IMR-90 (cell line): ENCODE measurements at regions not wholly inside any gene's neighbourhood (a gene's known extent, or its start where the extent isn't known, plus 50 kb on each side); places are given as distances from the start of the nearest gene placed in this dataset.

Experiments used
- ATAC-seq: fragments of 200-7000 bp; cut with Tn5 transposase; 2 replicates; pipeline ENCODE4 v1.9.1; 2020; ENCODE audit warnings: low read depth, mild to moderate bottlenecking, moderate library complexity
- BruUV-seq: library from RNA; stranded (reverse); fragments of 400-500 nt; replicated peaks from 2 replicates; lab custom pipeline; 2021; lab: Mats Ljungman, UMichigan
- CTCF ChIA-PET: fragments of 300-600 bp; formaldehyde crosslinking; extraction: SDS; loops from one replicate; lab custom pipeline; 2021; ENCODE audit warnings: antibody characterized with exemption; lab: Yijun Ruan, JAX
- POLR2A ChIA-PET: fragments of 300-600 bp; sonication (Branson Sonifier 250); formaldehyde crosslinking; loops from one replicate; lab custom pipeline; 2022; ENCODE audit warnings: antibody characterized with exemption; ENCODE audit not compliant: unreplicated experiment; lab: Charles Lee
- DNase-seq: peaks from one replicate; pipeline ENCODE4 v3.0.0; 2013
- H2AFZ ChIP-seq: replicated peaks from 2 replicates; pipeline ENCODE3; 2013; ENCODE audit warnings: low read length, mild to moderate bottlenecking; ENCODE audit not compliant: poor library complexity
- H2AK5ac ChIP-seq: 2 replicates; pipeline ENCODE4 v1.6.1; 2013; ENCODE audit warnings: low read depth, low read length, inconsistent platforms
- H2AK9ac ChIP-seq: replicated peaks from 2 replicates; pipeline ENCODE3; 2013; ENCODE audit warnings: mild to moderate bottlenecking, low read depth, low read length, moderate library complexity; ENCODE audit not compliant: poor library complexity
- H2BK120ac ChIP-seq: 2 replicates; pipeline ENCODE4 v1.6.1; 2013; ENCODE audit warnings: low read depth, low read length, inconsistent platforms
- H2BK15ac ChIP-seq: 3 replicates; pipeline ENCODE4 v1.6.1; 2013; ENCODE audit warnings: low read depth, low read length, inconsistent platforms
- H2BK20ac ChIP-seq: 2 replicates; pipeline ENCODE4 v1.6.1; 2013; ENCODE audit warnings: low read depth, mild to moderate bottlenecking, inconsistent platforms, low read length, moderate library complexity
- H2BK5ac ChIP-seq: 2 replicates; pipeline ENCODE4 v1.6.1; 2013; ENCODE audit warnings: mild to moderate bottlenecking, low read depth, low read length, inconsistent platforms; ENCODE audit not compliant: poor library complexity, severe bottlenecking
- H3K14ac ChIP-seq: replicated peaks from 2 replicates; pipeline ENCODE4 v1.6.1; 2013; ENCODE audit warnings: low read depth, low read length, inconsistent platforms
- H3K18ac ChIP-seq: 2 replicates; pipeline ENCODE4 v1.6.1; 2013; ENCODE audit warnings: low read depth, low read length, control low read depth
- H3K23ac ChIP-seq: 2 replicates; pipeline ENCODE4 v1.6.1; 2013; ENCODE audit warnings: low read depth, low read length, inconsistent platforms
- H3K27ac ChIP-seq: 2 replicates; pipeline ENCODE4 v1.5.1; 2013; ENCODE audit warnings: mild to moderate bottlenecking, control low read depth, low read length; ENCODE audit not compliant: insufficient read depth
- H3K27me3 ChIP-seq: 2 replicates; pipeline ENCODE4 v1.6.1; 2013; ENCODE audit warnings: low read length; ENCODE audit not compliant: control insufficient read depth, insufficient read depth
- H3K36me3 ChIP-seq: 2 replicates; pipeline ENCODE4 v1.6.1; 2013; ENCODE audit warnings: low read length, mixed read lengths; ENCODE audit not compliant: control insufficient read depth, insufficient read depth
- H3K4ac ChIP-seq: 2 replicates; pipeline ENCODE4 v1.6.1; 2013; ENCODE audit warnings: low read depth, low read length, inconsistent platforms
- H3K4me1 ChIP-seq: 2 replicates; pipeline ENCODE4 v1.6.1; 2013; ENCODE audit warnings: low read length, mixed read lengths; ENCODE audit not compliant: control insufficient read depth, insufficient read depth
- H3K4me2 ChIP-seq: 2 replicates; pipeline ENCODE4 v1.6.1; 2013; ENCODE audit warnings: low read depth, mild to moderate bottlenecking, control low read depth, low read length, moderate library complexity
- H3K4me3 ChIP-seq: 2 replicates; pipeline ENCODE4 v1.5.1; 2013; ENCODE audit warnings: low read depth, mild to moderate bottlenecking, control low read depth, low read length, moderate library complexity; ENCODE audit not compliant: insufficient read depth
- H3K56ac ChIP-seq: 2 replicates; pipeline ENCODE4 v1.6.1; 2013; ENCODE audit warnings: low read length, inconsistent platforms; ENCODE audit not compliant: insufficient read depth; ENCODE audit errors: extremely low read depth
- H3K79me1 ChIP-seq, 2 experiments: 2 replicates each; pipeline ENCODE4 v1.6.1; 2013; ENCODE audit warnings: low read length in 2 of 2, inconsistent platforms in 1 of 2, low read depth in 1 of 2
- H3K9ac ChIP-seq: 2 replicates; pipeline ENCODE4 v1.6.1; 2013; ENCODE audit warnings: low read depth, low read length, control low read depth
- H3K9me1 ChIP-seq: 2 replicates; pipeline ENCODE4 v1.6.1; 2013; ENCODE audit warnings: low read length, inconsistent platforms; ENCODE audit not compliant: insufficient read depth
- H3K9me3 ChIP-seq: 2 replicates; pipeline ENCODE4 v1.6.1; 2013; ENCODE audit warnings: low read length; ENCODE audit not compliant: control insufficient read depth, insufficient read depth
- H4K20me1 ChIP-seq: 2 replicates; pipeline ENCODE4 v1.6.1; 2013; ENCODE audit warnings: low read length, inconsistent platforms; ENCODE audit not compliant: insufficient read depth
- H4K5ac ChIP-seq: 2 replicates; pipeline ENCODE4 v1.6.1; 2013; ENCODE audit warnings: mild to moderate bottlenecking, low read depth, low read length, control low read depth
- H4K8ac ChIP-seq, 2 experiments: 2 replicates each; pipeline ENCODE4 v1.6.1; 2013; ENCODE audit warnings: low read depth in 2 of 2, low read length in 2 of 2, control low read depth in 1 of 2, inconsistent platforms in 1 of 2
- H4K91ac ChIP-seq: 2 replicates; pipeline ENCODE4 v1.6.1; 2013; ENCODE audit warnings: low read depth, low read length, inconsistent platforms; ENCODE audit not compliant: insufficient read depth
- CEBPB ChIP-seq: IDR thresholded peaks from 2 replicates; pipeline ENCODE4 v1.6.1; 2012; ENCODE audit warnings: low read depth, low read length, improper control_type of control experiment
- CHD1 ChIP-seq: IDR thresholded peaks from 2 replicates; pipeline ENCODE4 v1.6.1; 2012; ENCODE audit warnings: low read depth, low read length, improper control_type of control experiment
- FOS ChIP-seq: fragments of 150-350 bp; IDR thresholded peaks from 2 replicates; pipeline ENCODE4 v1.6.1; 2016; ENCODE audit warnings: low read depth, low read length
- MAFK ChIP-seq: IDR thresholded peaks from 2 replicates; pipeline ENCODE4 v1.6.1; 2012; ENCODE audit warnings: low read depth, low read length, improper control_type of control experiment
- MAZ ChIP-seq: IDR thresholded peaks from 2 replicates; pipeline ENCODE4 v1.6.1; 2012; ENCODE audit warnings: low read depth, mild to moderate bottlenecking, low read length, improper control_type of control experiment, moderate library complexity, borderline replicate concordance
- MXI1 ChIP-seq: IDR thresholded peaks from 2 replicates; pipeline ENCODE4 v1.6.1; 2012; ENCODE audit warnings: low read depth, mild to moderate bottlenecking, low read length, moderate library complexity, borderline replicate concordance
- NFE2L2 ChIP-seq: fragments of 150-350 bp; IDR thresholded peaks from 2 replicates; pipeline ENCODE4 v1.6.1; 2016; ENCODE audit warnings: low read depth, mild to moderate bottlenecking, low read length
- RCOR1 ChIP-seq: IDR thresholded peaks from 2 replicates; pipeline ENCODE4 v1.6.1; 2012; ENCODE audit warnings: mild to moderate bottlenecking, low read length, improper control_type of control experiment; ENCODE audit not compliant: insufficient replicate concordance
- RFX5 ChIP-seq: IDR thresholded peaks from 2 replicates; pipeline ENCODE4 v1.8.0; 2012; ENCODE audit warnings: low read depth, mild to moderate bottlenecking, low read length, moderate library complexity
- SMC3 ChIP-seq: fragments of 150-350 bp; IDR thresholded peaks from 2 replicates; pipeline ENCODE4 v1.6.1; 2016; ENCODE audit warnings: low read depth, mild to moderate bottlenecking, antibody characterized with exemption, low read length, moderate library complexity
- WGBS, 2 experiments: methylation state at CpG; one replicate each; pipeline versions ENCODE4 v1.1.5 to v1.1.7; 2013; ENCODE audit warnings: missing lambda C conversion rate in 2 of 2; ENCODE audit not compliant: insufficient read length in 1 of 2; ENCODE audit errors: extremely low coverage in 2 of 2; 5-methylcytosine and 5-hydroxymethylcytosine counted together
- dilution Hi-C: fragments of 300-500 bp; cut with HindIII; formaldehyde crosslinking; loops from one replicate; pipeline ENCODE4 v1.14.3; 2018; ENCODE audit warnings: low sequenced_read_pairs; ENCODE audit not compliant: unreplicated experiment
- in situ Hi-C: fragments of 300-500 bp; cut with MboI; formaldehyde crosslinking; loops from 3 replicates; pipeline ENCODE4 v1.14.3; 2019; ENCODE audit warnings: low sequenced_read_pairs, inconsistent platforms, mixed read lengths
- intact Hi-C: fragments of 100-400 bp; cut with micrococcal nuclease; formaldehyde crosslinking; loops from 2 replicates; pipeline ENCODE4 v1.10.0; 2022
- TF ChIP-seq, protein P1 (sequence below): fragments of 150-350 bp; IDR thresholded peaks from 2 replicates; pipeline ENCODE4 v1.6.1; 2016; ENCODE audit warnings: low read depth, mild to moderate bottlenecking, low read length, moderate library complexity, borderline replicate concordance
- TF ChIP-seq, protein P2 (sequence below): conservative IDR thresholded peaks from 2 replicates; pipeline ENCODE4 v1.5.1; 2012; ENCODE audit warnings: mild to moderate bottlenecking, low read depth, low read length, improper control_type of control experiment
- TF ChIP-seq, protein P3 (sequence below): fragments of 150-350 bp; IDR thresholded peaks from 2 replicates; pipeline ENCODE4 v1.6.1; 2017; ENCODE audit warnings: mild to moderate bottlenecking, antibody characterized with exemption, low read length, low read depth

DNA sequence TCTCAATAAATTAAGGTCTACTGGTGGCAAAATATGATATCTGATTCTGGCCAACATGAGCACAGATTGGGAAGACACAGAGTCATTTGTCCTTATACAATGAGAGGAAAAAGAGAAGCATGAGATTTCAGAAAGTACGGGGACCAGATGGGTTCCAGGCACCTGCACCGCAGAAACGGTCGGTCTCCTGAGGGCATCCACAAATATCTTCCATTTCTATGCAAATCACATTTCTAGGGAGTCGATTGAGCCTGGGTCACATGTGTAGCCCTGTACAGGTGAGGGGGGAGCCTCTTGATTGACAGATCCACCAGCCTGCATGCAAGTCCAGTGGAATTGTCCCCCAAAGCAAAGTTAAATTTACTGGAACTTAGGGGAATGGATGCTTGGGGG is 415.6 kb downstream of the NPHP4 start:
- Histone ChIP-seq H3K14ac (no peak overlapping the region), H4K91ac (no peak overlapping the region), H3K27me3 (no peaks in the 10 kb centered on the region), H2BK20ac (no peak overlapping the region), H3K9me1 (no peaks in the 10 kb centered on the region), H4K8ac (no peak overlapping the region), H2AK9ac (no peak overlapping the region), H2BK15ac (no peak overlapping the region), H2AK5ac (no peak overlapping the region), H4K5ac (no peak overlapping the region), H3K23ac (no peak overlapping the region), H4K20me1 (no peaks in the 10 kb centered on the region), H2BK5ac (no peak overlapping the region), H3K18ac (no peak overlapping the region), H3K36me3 (no peaks in the 10 kb centered on the region), H3K4ac (no peak overlapping the region), H3K79me1 (no peaks in the 10 kb centered on the region), H3K9me3 (peaks cover 41% of the 10 kb centered on the region), H3K9ac (no peak overlapping the region), H3K27ac (no peak overlapping the region), H3K4me3 (no peak overlapping the region), H2BK120ac (no peak overlapping the region), H3K4me1 (no peaks in the 10 kb centered on the region), H3K56ac (no peak overlapping the region), H2AFZ (no peak overlapping the region), H3K4me2 (no peak overlapping the region)
- ChIA-PET POLR2A (no interaction called here), CTCF (no interaction called here)
- WGBS, 2 experiments, result no CpG with 5 or more reads among the region's 5 CpGs
- no peak for DNase-seq
- no peak for TF ChIP-seq CHD1
- TF ChIP-seq RFX5, result no peak
- TF ChIP-seq MAZ, result no peak
- TF ChIP-seq, protein P1, sequence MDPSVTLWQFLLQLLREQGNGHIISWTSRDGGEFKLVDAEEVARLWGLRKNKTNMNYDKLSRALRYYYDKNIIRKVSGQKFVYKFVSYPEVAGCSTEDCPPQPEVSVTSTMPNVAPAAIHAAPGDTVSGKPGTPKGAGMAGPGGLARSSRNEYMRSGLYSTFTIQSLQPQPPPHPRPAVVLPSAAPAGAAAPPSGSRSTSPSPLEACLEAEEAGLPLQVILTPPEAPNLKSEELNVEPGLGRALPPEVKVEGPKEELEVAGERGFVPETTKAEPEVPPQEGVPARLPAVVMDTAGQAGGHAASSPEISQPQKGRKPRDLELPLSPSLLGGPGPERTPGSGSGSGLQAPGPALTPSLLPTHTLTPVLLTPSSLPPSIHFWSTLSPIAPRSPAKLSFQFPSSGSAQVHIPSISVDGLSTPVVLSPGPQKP, result no peak
- TF ChIP-seq CEBPB, result no peak
- TF ChIP-seq MAFK, result no peak
- no peak for TF ChIP-seq NFE2L2
- no peak for TF ChIP-seq SMC3
- TF ChIP-seq, protein P2, sequence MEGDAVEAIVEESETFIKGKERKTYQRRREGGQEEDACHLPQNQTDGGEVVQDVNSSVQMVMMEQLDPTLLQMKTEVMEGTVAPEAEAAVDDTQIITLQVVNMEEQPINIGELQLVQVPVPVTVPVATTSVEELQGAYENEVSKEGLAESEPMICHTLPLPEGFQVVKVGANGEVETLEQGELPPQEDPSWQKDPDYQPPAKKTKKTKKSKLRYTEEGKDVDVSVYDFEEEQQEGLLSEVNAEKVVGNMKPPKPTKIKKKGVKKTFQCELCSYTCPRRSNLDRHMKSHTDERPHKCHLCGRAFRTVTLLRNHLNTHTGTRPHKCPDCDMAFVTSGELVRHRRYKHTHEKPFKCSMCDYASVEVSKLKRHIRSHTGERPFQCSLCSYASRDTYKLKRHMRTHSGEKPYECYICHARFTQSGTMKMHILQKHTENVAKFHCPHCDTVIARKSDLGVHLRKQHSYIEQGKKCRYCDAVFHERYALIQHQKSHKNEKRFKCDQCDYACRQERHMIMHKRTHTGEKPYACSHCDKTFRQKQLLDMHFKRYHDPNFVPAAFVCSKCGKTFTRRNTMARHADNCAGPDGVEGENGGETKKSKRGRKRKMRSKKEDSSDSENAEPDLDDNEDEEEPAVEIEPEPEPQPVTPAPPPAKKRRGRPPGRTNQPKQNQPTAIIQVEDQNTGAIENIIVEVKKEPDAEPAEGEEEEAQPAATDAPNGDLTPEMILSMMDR, result no peak
- no peak for TF ChIP-seq RCOR1
- TF ChIP-seq MXI1, result no peak
- TF ChIP-seq, protein P3, sequence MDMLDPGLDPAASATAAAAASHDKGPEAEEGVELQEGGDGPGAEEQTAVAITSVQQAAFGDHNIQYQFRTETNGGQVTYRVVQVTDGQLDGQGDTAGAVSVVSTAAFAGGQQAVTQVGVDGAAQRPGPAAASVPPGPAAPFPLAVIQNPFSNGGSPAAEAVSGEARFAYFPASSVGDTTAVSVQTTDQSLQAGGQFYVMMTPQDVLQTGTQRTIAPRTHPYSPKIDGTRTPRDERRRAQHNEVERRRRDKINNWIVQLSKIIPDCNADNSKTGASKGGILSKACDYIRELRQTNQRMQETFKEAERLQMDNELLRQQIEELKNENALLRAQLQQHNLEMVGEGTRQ, result no peak
- no peak for TF ChIP-seq FOS
- in situ Hi-C loops, result no loop called here
- no TSS peak for BruUV-seq
- ATAC-seq, result no peak
- dilution Hi-C loops, result no loop called here
- intact Hi-C loops, result no loop called here
